ENCODE measurements at regions not wholly inside any gene's neighbourhood (a gene's known extent, or its start where the extent isn't known, plus 50 kb on each side); places are given as distances from the start of the nearest gene placed in this dataset.
A peak's percentile ranks its signal among the peaks of the same experiment; 100 is the strongest.

DNA sequence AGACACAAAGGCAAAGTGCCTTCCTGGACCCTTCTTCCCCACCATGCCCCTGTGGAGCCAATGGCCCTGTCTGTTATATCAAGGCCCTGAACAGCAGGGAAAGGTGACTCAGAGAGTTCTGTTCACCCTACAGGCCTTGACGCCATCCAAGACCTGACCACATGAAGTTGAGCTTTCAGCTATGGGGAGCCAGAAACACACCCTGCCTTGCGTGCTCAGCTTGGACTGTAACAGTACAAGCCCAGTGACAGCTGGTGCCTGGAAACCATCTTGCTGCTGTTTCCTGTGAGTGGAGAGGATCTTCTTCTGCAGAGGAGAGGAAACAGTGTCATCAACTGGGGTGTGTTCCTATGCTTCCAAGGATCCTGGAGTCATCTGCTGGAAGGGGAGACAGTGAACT is 165.0 kb upstream of the IRF2BP2 start:
- H3K4me3 ChIP-seq (replicated peaks; ENCODE audit: low read depth, low read length): no peak overlapping the region
- TF ChIP-seq, protein P1, sequence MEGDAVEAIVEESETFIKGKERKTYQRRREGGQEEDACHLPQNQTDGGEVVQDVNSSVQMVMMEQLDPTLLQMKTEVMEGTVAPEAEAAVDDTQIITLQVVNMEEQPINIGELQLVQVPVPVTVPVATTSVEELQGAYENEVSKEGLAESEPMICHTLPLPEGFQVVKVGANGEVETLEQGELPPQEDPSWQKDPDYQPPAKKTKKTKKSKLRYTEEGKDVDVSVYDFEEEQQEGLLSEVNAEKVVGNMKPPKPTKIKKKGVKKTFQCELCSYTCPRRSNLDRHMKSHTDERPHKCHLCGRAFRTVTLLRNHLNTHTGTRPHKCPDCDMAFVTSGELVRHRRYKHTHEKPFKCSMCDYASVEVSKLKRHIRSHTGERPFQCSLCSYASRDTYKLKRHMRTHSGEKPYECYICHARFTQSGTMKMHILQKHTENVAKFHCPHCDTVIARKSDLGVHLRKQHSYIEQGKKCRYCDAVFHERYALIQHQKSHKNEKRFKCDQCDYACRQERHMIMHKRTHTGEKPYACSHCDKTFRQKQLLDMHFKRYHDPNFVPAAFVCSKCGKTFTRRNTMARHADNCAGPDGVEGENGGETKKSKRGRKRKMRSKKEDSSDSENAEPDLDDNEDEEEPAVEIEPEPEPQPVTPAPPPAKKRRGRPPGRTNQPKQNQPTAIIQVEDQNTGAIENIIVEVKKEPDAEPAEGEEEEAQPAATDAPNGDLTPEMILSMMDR (IDR thresholded peaks at IDR 0.05; ENCODE audit: low read length, missing control alignments): no peak
- no peak for DNase-seq (ENCODE audit: low read depth)

DNA sequence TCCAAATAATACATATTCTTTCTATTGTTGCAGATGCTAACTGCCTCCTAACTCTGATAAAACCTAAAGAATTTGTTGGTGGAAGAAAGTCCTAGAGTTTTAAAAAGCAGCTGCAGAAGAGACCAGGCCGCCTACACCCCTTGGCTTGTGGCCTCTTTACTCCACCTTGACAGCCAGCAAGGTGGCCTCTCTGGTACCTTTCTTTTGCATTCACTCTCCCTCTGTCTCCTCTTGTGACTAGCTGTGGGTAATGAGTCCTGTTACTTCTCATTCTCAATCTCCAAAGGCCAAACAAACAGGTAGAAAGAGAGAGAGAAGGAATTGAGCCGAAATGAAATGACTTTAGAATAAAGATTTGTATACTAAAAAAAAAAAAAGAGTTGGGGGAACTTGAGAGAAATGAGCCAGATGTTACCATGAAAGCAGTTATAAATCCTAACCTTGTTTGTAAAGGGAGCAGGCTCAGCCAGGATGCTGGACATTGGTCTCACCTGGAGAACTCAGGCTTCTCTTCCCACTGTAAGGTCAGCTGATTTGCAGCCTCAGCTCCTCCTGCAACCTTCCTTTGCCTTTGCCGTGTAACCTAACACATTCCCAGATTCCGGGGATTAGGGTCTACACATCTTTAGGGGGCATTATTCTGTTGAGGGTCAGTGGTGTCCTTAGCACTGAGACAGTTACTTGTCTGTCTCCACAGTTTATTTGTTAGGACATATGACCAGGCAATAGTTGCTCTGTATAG is 164.1 kb upstream of the IRF2BP2 start:
- DNase-seq (ENCODE audit: low read depth): no peak
- TF ChIP-seq, protein P1 (IDR thresholded peaks at IDR 0.05; ENCODE audit: low read length, missing control alignments): no peak
- no peak overlapping the region for H3K4me3 ChIP-seq (replicated peaks; ENCODE audit: low read depth, low read length)

DNA sequence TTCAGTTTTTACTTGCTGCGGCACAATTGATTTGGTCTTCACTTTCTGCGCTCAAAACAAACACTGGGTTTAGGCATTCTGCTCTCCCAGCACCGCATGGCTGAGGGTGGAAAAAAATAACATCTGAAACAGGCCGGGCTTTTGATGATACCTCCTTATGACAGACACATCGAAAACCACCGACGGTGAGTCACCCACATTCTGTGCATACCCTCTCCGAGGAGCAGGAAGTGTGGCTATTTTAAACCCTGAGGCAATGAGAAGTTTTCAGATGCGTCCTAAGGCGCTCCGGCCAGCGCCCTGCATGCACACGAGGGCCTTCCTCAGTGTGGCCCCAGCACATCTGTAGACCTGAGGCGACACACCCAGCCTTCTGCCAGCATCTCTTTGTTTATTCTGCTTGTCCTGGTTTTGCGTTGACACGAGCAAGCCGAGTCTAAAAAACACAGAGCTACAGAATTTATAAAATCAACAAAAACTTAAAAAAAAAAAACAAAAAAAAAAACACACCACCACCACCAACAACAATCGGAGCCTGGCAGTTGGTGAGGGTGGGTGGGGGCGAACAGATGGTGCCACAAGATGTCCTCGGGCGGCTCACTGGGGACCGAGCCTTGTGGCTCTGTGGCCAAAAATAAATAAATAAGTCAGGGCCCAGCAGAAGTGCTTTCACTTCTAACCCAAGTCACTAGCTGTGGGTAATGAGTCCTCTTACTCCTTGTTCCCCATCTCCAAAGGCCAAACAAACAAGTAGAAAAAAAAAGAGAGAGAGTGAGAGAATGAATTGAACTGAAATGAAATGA is 162.6 kb upstream of the IRF2BP2 start:
- DNase-seq (ENCODE audit: low read depth): peak; percentile 98
- TF ChIP-seq, protein P1 (IDR thresholded peaks at IDR 0.05; ENCODE audit: low read length, missing control alignments): no peak
- no peak overlapping the region for H3K4me3 ChIP-seq (replicated peaks; ENCODE audit: low read depth, low read length)

DNA sequence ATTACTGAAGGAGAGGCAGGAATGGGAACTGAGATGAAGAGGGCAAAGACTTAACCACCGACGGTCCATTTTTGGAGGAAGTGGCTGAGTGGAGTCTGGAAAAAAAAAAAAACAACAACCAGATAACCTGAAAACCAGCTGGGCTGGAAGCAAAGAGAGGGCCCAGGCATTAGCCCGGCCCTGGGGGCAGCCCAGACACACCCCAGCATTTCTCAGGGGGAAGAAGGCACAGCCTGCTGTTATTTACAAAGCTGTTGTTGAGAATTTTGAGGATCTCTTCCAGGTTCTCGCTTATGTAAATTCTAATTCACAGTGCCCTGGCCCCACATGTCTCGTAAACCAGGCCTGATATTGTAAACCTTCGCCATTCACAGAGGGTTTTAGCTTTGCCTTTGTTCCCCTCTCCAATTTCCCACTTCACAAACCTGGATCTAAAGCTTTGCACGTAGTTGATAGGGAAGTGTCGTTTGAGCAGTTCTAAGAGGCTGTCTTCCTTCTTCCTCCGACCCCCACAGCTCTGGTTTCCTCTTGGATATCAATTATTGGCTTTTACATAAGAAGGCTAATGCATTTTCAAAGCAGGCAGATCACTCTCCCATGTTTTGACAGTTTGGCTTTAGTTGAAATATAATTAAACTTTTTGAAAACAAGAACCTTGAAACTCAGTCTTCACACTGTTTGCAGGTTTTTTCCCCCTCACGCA is 161.8 kb upstream of the IRF2BP2 start:
- TF ChIP-seq, protein P1 (IDR thresholded peaks at IDR 0.05; ENCODE audit: low read length, missing control alignments): no peak
- no peak for DNase-seq (ENCODE audit: low read depth)
- no peak overlapping the region for H3K4me3 ChIP-seq (replicated peaks; ENCODE audit: low read depth, low read length)

DNA sequence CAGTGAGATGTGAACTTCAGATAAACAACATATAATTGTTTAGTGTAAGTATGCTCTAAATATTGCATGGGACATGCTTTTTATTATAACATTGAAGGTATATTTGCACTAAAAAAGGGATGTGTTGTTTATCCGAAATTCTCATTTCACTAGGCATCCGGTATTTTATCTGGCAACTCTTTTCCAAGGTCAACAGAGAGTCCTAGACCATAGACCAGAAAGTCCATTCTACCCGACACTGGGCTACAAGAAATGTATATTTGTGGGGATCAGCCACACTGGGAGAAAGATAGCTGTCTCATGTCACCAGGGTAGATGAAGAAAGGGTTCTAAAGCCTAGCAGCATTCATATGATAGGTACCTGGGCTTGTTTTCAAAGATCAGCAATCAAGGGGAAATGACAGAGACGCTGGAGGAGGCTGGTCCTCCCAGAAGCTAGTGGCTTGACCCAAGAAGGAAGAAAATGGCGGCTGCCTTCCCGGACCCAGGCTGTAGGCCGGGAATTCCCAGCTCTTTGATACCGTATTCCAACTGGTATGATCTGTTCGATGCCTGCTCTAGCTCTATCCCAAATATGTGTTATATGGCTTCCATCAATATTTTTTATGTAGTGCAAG is 161.1 kb upstream of the IRF2BP2 start:
- DNase-seq (ENCODE audit: low read depth): no peak
- TF ChIP-seq, protein P1 (IDR thresholded peaks at IDR 0.05; ENCODE audit: low read length, missing control alignments): no peak
- no peak overlapping the region for H3K4me3 ChIP-seq (replicated peaks; ENCODE audit: low read depth, low read length)

DNA sequence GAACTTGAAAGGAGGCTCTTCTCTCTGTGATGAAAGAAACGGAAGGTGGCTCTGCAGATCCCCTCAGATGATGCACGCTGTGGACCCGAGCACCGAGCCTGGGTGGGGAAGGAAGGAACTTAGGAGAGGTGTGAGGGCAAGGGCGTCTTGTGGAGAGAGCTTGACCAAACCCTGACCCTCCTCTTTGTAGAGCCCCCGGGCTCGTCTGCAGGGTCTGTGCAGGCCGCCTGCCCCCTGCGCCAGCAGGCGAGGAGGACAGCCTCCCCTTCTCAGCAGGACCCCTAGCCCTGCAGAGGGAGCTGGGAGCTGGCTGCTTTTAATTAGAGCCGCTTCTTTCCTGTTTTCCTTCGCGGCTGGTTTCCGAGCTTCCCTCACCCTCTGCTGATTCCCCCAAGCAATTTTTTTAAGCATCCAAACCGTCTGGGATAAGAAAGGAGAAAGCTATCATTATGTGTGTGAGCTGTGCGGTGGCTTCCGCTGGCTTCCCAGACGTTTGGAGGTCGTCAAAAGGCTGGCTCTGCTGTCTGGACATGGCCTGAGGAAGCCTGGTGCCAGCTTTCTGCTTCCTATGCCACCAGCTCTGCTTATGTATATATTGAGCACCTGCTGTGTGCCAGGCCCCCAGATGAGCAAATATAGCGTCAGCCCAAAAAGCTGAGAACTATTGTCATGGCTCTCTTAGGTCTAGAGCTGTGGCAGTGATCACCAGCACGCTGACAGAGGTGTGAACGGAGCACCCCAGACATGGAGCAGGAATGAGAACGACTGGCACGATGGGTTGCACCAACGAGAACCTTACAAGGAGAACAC is 160.2 kb upstream of the IRF2BP2 start:
- TF ChIP-seq, protein P1 (IDR thresholded peaks at IDR 0.05; ENCODE audit: low read length, missing control alignments): no peak
- no peak for DNase-seq (ENCODE audit: low read depth)
- no peak overlapping the region for H3K4me3 ChIP-seq (replicated peaks; ENCODE audit: low read depth, low read length)
